HG02973 (cell line): ENCODE measurements at regions not wholly inside any gene's neighbourhood (a gene's known extent, or its start where the extent isn't known, plus 50 kb on each side); places are given as distances from the start of the nearest gene placed in this dataset.

Source experiments
- ATAC-seq: cut with Tn5 transposase; IDR thresholded peaks from one replicate; pipeline ENCODE4 v1.9.1; 2021; ENCODE audit warnings: moderate library complexity; ENCODE audit not compliant: unreplicated experiment

GRCh38 chr9:108095496-108095895 lies 605.9 kb upstream of the KLF4 start:
- no peak for ATAC-seq

- ATAC-seq: no peak
These were observed 605.1 kb upstream of the KLF4 start for GRCh38 chr9:108094676-108094993.

GRCh38 chr9:108093773-108094675 lies 604.5 kb upstream of the KLF4 start:
- no peak for ATAC-seq

GRCh38 chr9:108088916-108089315 lies 599.3 kb upstream of the KLF4 start:
- no peak for ATAC-seq

- no peak for ATAC-seq
These were observed 598.2 kb upstream of the KLF4 start for GRCh38 chr9:108087781-108088180.

- no peak for ATAC-seq
These were observed 597.1 kb upstream of the KLF4 start for GRCh38 chr9:108086624-108087023.

- ATAC-seq: no peak
These were observed 595.7 kb upstream of the KLF4 start for GRCh38 chr9:108085294-108085693.

GRCh38 chr9:108083796-108084352 lies 594.3 kb upstream of the KLF4 start:
- ATAC-seq: no peak

GRCh38 chr9:108083160-108083750 lies 593.7 kb upstream of the KLF4 start:
- no peak for ATAC-seq

- no peak for ATAC-seq
These were observed 591.5 kb upstream of the KLF4 start for GRCh38 chr9:108081112-108081511.

GRCh38 chr9:108080285-108080684 lies 590.7 kb upstream of the KLF4 start:
- ATAC-seq: no peak

- ATAC-seq: no peak
These were observed 589.2 kb upstream of the KLF4 start for GRCh38 chr9:108078811-108079210.

GRCh38 chr9:108078375-108078774 lies 588.8 kb upstream of the KLF4 start:
- no peak for ATAC-seq

- ATAC-seq: no peak
These were observed 588.0 kb upstream of the KLF4 start for GRCh38 chr9:108077556-108077955.

GRCh38 chr9:108074900-108075299 lies 585.3 kb upstream of the KLF4 start:
- no peak for ATAC-seq

- no peak for ATAC-seq
These were observed 584.3 kb upstream of the KLF4 start for GRCh38 chr9:108073823-108074222.

GRCh38 chr9:108072740-108073139 lies 583.2 kb upstream of the KLF4 start:
- no peak for ATAC-seq

GRCh38 chr9:108070861-108071260 lies 581.3 kb upstream of the KLF4 start:
- ATAC-seq: no peak

GRCh38 chr9:108069991-108070390 lies 580.4 kb upstream of the KLF4 start:
- no peak for ATAC-seq

- no peak for ATAC-seq
These were observed 573.1 kb upstream of the KLF4 start for GRCh38 chr9:108062680-108063079.

GRCh38 chr9:108060175-108060574 lies 570.6 kb upstream of the KLF4 start:
- no peak for ATAC-seq

- ATAC-seq: no peak
These were observed 568.7 kb upstream of the KLF4 start for GRCh38 chr9:108058135-108058814.
